HG03066 (cell line): ENCODE measurements at regions not wholly inside any gene's neighbourhood (a gene's known extent, or its start where the extent isn't known, plus 50 kb on each side); places are given as distances from the start of the nearest gene placed in this dataset.

Experiments used
- ATAC-seq: cut with Tn5 transposase; IDR thresholded peaks from one replicate; pipeline ENCODE4 v1.9.1; 2021; ENCODE audit warnings: low read depth; ENCODE audit not compliant: unreplicated experiment

- ATAC-seq = no peak
These were observed 446.5 kb downstream of the INHBA start for GRCh38 chr7:41256186-41256945.

GRCh38 chr7:41255716-41256115, 447.2 kb downstream of the INHBA start:
- ATAC-seq = no peak

- ATAC-seq = no peak
These were observed 447.8 kb downstream of the INHBA start for GRCh38 chr7:41255113-41255512.

GRCh38 chr7:41252957-41253356, 449.9 kb downstream of the INHBA start:
- ATAC-seq = no peak

GRCh38 chr7:41252551-41252950, 450.3 kb downstream of the INHBA start:
- ATAC-seq = no peak

- ATAC-seq = no peak
These were observed 455.6 kb downstream of the INHBA start for GRCh38 chr7:41247143-41247865.

- ATAC-seq = no peak
These were observed 457.0 kb downstream of the INHBA start for GRCh38 chr7:41245916-41246315.

- no peak for ATAC-seq
These were observed 458.6 kb downstream of the INHBA start for GRCh38 chr7:41244246-41244645.

- no peak for ATAC-seq
These were observed 461.2 kb downstream of the INHBA start for GRCh38 chr7:41241641-41242040.

GRCh38 chr7:41239596-41239995, 463.3 kb downstream of the INHBA start:
- no peak for ATAC-seq

- ATAC-seq = no peak
These were observed 464.0 kb downstream of the INHBA start for GRCh38 chr7:41238851-41239331.

GRCh38 chr7:41237956-41238355, 464.9 kb downstream of the INHBA start:
- ATAC-seq = no peak

- no peak for ATAC-seq
These were observed 470.8 kb downstream of the INHBA start for GRCh38 chr7:41232086-41232485.

- no peak for ATAC-seq
These were observed 478.7 kb downstream of the INHBA start for GRCh38 chr7:41224063-41224763.

GRCh38 chr7:41222746-41223145, 480.1 kb downstream of the INHBA start:
- ATAC-seq = no peak

GRCh38 chr7:41220266-41220665, 482.6 kb downstream of the INHBA start:
- no peak for ATAC-seq

- ATAC-seq = no peak
These were observed 483.6 kb downstream of the INHBA start for GRCh38 chr7:41219276-41219675.

- no peak for ATAC-seq
These were observed 485.6 kb downstream of the INHBA start for GRCh38 chr7:41217306-41217705.

GRCh38 chr7:41207141-41207540, 495.7 kb downstream of the INHBA start:
- ATAC-seq = no peak

GRCh38 chr7:41206267-41206666, 496.6 kb downstream of the INHBA start:
- ATAC-seq = no peak

GRCh38 chr7:41205600-41205999, 497.3 kb downstream of the INHBA start:
- no peak for ATAC-seq
